HG03460 (cell line): ENCODE measurements at regions not wholly inside any gene's neighbourhood (a gene's known extent, or its start where the extent isn't known, plus 50 kb on each side); places are given as distances from the start of the nearest gene placed in this dataset.

ENCODE experiments used
- ATAC-seq: cut with Tn5 transposase; IDR thresholded peaks from one replicate; pipeline ENCODE4 v1.9.1; 2021; ENCODE audit not compliant: unreplicated experiment

DNA sequence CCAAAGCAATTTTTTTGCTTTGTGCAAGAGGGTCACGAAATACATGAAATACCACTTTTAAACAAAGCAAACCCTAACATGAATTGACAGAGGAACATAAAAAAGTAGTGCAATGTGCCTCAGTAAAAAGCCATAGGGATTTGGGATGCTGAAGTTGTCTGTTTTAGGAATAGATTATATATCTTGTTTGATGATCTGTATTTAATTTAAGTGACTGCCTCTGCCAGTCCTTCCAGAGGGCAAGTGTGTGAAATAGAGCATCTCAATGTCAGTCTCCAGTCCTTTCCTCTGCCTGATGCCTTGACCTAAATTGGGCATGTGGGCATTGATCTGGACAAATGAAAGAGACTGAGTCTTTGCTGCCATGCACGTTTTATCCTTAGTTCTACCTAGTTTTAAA, 222.8 kb downstream of the PTPRC start:
- ATAC-seq: no peak

GRCh38 chr1:198864695-198865094, 225.9 kb downstream of the PTPRC start:
- no peak for ATAC-seq

DNA sequence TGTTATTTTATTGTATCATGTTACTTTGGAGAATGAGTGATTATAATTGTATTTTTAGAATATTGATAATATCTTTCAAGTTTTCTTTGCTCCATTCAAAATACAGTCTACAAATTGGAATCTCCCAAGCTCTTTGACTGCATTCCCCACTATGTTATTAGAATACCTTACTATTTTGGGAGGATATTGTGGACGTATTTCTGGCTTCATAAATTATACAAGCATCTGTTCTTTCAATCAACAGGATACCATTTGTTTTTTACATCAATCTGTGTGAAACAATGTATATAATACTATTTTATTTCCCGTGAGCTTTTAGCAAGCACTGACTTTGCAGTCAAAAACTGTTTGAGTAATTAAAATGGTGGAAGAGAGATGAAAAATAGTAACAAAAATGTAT, 226.5 kb downstream of the PTPRC start:
- ATAC-seq: no peak

GRCh38 chr1:198867182-198867581, 228.3 kb downstream of the PTPRC start:
- no peak for ATAC-seq

- no peak for ATAC-seq
These were observed 234.9 kb downstream of the PTPRC start for GRCh38 chr1:198873696-198874230.

- no peak for ATAC-seq
These were observed 237.6 kb downstream of the PTPRC start for GRCh38 chr1:198876371-198876871.

GRCh38 chr1:198878566-198878965, 239.7 kb downstream of the PTPRC start:
- no peak for ATAC-seq

- ATAC-seq: no peak
These were observed 241.0 kb downstream of the PTPRC start for GRCh38 chr1:198879711-198880306.

DNA sequence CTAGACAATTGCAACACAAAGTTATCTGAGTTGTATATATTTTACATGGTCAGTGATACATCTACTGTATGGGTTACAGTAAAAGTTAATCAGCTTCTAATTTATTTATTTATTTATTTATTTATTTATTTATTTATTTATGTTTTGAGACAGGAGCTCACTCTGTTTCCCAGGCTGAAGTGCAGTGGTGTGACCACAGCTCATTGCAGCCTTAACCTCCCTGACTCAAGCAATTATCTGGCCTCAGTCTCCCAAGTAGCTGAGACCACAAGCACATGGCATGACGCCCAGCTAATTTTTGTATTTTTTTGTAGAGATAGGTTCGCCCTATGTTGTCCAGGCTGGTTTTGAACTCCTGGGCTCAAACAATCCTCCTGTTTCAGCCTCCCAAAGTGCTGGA, 241.6 kb downstream of the PTPRC start:
- no peak for ATAC-seq

DNA sequence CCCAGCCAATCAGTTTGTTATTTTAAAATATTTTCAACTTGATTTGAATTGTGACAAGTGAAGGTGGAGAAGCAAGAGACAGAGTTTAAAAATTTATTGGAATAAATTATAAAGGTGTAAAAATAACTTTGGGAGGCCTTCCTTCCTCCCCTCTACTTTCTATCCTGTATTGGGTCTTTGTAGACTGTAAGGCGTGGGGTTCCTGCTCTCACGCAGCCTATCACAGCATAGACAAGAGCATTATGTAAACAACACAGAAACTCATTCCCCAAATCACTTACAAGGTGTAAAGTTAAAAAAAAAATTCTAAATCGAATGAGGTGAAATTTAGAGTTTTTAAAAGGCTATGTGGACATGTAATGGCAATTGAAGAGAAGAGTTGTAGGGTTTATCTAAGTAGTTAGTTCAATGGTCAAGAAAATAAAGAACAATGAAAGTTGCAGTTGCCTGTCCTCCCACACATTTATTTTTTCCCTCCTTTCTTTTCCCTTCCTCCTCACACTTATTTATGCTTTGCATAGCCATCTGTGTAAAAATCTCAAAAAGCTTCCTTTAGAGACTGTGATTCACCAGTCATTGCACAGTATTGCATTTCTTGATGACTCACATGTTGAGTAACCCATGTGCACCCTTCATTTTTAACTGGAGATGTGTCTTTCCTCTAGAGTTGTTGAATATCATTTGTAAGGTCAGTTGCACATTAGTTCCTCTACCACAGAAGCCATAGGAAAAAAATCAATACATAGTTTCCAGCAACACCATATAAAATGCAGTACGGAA, 242.2 kb downstream of the PTPRC start:
- ATAC-seq: no peak

- no peak for ATAC-seq
These were observed 244.3 kb downstream of the PTPRC start for GRCh38 chr1:198883184-198883583.

GRCh38 chr1:198887866-198888265, 249.0 kb downstream of the PTPRC start:
- no peak for ATAC-seq

- no peak for ATAC-seq
These were observed 249.6 kb downstream of the PTPRC start for GRCh38 chr1:198888379-198888943.

DNA sequence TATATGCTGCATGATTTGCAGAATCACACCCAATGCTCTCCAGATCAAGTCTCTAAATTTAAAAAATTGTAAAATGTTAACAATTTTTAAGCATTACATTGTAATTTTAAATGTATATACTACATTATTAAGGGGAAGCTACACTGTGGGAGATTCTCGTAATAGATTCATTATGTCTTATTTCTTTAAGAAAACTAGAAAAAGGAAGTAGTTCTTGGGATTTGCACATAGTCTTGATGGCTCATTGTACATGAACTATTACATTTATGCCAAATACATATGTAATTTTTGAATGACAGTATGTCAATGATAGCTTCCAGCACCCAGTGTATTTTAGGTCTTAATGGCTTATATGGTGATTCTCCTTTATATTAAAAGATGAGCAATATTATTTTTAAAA, 250.3 kb downstream of the PTPRC start:
- no peak for ATAC-seq

- ATAC-seq: no peak
These were observed 250.9 kb downstream of the PTPRC start for GRCh38 chr1:198889749-198890148.

- no peak for ATAC-seq
These were observed 251.5 kb downstream of the PTPRC start for GRCh38 chr1:198890214-198890930.

DNA sequence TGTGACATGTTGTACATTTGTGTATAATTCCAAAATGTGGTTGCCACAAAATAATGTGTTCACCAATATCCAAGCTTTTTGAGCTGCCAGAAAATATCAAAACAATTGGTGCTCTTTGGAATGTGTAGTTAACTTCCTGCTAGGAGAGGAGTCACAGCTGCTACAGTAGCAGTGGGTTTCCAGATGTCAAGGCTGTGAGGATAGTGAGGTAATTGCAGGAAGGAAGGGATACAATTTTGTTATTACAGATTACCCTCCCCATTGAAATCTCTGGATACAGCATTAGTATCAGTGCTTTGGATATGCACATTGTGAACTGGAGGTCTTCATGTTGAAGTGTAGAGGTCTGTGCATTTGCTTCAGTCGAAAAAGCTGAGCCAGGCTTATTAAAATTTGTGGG, 253.2 kb downstream of the PTPRC start:
- ATAC-seq: no peak

DNA sequence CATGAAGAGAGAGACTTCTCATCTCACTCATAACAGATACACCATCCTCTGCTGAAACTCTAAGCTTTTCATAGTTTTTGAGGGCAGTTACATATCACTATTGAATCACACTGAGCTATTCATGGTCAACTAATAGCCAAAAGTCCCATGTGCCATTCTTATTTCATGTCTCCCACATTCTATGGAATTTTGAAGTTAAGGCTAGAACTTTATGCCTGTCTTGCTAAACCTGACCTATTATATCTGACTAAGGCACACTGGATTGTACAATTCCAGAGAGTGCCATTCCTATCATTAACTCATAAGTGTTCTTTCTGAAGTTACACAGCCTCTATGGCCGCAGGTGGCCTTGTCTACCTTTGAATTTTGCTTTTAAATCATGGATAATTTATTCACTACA, 254.3 kb downstream of the PTPRC start:
- ATAC-seq: no peak

GRCh38 chr1:198893763-198894444, 255.1 kb downstream of the PTPRC start:
- no peak for ATAC-seq

- no peak for ATAC-seq
These were observed 262.4 kb downstream of the PTPRC start for GRCh38 chr1:198901266-198901665.

DNA sequence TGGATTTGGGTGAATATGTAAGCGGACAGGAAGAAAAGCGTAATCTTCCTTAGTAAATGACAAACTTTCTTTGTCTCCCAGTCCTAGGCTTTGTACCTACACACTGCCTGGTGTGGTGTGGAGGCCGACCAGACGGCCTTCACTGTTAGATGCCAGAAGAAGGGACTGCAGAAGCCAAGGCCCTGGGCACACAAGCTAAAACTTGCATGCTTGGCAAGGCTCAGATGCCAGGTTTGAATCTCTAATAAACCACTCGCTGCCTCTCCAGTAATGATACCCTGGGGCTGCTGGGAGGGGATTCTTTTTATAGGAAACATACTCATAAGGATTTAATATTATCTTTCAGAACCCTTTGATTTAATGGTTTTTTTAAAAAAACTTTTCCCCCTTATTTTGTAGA, 263.8 kb downstream of the PTPRC start:
- ATAC-seq: no peak
